Activated T-helper 9 cell treated with anti-CD3 and anti-CD28 coated beads, Interleukin-2, amount 50 U/mL, for 16 hours (primary cell): ENCODE measurements at regions not wholly inside any gene's neighbourhood (a gene's known extent, or its start where the extent isn't known, plus 50 kb on each side); places are given as distances from the start of the nearest gene placed in this dataset.

ENCODE experiments used
- DNase-seq: peaks from one replicate; pipeline ENCODE4 v3.0.0-alpha.2; 2020; ENCODE audit warnings: low read depth

DNA sequence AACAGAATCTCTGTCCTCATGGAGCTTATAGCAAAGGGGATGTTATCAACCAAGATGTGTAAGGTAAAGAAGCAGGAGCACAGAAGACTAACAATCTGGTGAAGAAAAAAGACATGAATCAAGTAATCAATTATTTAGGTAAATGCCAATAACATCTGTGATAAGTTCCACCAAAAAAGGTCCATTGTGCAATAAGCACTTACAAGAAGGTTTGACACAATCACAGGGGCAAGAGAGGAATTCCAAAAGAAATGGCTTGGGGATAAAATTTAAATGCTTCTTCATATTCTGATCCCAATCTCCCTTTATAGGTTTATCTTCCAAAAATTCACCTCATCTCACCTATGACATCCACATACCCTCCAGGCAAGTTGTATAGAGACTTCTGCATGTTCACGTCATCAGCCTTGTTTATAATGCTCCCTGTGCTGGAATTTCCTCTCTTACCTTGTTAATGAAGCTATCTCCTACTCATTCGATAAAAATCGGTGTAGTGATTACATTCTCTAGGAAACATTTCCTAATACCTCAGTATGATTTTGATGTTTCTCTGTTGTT, 53.6 kb upstream of the DPT start:
- DNase-seq, result no peak

DNA sequence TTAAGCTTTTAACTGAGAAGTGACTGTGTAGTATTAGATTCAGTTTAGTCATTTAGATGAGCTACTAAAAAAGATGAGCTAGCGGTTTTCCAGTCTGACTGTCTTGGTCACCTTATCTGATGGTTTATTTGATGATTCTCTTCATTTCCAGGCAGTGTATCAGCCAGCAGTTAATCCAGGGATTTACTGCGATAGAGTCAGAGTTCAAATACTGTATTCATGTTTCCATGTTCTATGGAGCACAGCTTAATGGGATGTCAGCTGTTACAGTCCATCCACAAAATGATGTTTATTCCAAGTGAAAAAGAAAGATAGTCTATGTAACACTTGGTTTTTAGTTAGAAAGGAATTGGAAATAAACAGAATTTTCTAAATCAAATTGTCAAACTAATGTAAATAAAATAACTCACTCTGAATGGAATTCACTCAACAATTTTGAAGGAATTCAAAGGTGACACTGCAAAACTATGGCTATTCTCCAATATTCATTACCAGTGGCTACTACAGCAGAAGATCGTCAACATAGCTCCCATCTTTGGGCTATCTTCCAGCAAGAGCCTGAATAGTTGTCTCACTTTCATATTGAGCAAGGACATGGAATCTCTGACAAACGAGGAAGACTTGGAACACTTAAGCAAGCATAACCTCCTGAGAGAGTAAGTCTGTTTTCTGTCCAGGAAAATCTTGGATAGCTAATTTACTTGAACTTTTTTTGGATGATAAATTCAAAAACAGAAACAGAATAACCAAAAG, 54.6 kb upstream of the DPT start:
- DNase-seq, result no peak

DNA sequence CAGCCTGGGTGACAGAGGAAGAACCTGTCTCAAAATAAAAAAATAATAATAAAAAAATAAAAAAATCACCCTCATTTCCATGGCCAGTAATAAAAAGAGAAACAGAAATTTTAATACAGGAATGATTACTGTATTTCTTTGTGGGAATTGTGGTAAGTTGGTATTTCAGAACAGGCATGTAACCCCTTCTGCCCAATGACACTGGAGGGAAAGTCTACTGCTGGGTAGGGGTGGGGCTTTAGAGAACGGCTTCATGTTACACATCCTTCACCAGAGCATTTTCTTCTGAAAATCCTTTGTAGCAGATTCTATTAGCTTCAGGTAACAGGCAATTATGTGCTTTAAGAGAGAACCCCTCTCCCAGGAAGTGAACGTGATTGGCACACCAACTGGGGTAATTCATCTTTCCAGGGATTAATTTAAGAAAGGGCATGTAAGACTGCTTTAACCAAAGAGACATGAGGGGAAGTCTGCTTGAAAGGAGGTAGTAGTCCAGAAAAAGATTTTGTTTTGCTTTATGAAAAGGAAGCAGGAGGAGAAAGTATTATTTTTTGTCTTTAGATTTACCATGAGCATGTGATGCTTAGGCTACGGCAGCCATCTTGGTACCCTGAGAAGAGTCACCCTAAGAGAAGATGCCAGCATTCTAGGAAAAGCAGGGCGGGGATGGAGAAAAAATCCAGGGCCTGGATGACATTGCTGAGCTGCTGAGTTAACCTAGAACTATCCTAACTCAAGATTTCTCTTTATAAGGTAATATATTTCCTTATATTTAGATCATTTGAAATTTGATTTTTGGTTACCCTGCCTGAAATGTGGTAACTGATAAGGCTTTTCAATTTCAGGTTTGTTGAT, 57.7 kb upstream of the DPT start:
- no peak for DNase-seq

DNA sequence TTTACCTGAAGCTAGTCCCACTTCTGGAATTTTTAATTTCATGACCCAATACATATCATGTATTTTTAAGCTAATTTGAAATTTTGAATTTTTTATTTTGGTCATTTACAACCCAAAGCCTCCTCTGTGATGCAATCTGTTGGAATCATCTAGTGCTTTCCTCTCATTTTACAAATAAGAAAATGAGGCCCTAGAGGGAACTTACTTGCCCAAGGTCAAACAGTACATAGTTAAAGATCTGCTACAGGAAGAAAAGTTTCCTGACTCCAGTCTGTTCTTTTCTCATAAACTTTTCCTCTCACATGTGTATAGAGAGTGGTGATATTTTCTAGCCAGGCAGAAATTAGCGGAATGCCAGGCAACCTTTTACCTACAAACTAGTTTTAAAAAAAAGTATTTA, 59.3 kb upstream of the DPT start:
- DNase-seq, result no peak

DNA sequence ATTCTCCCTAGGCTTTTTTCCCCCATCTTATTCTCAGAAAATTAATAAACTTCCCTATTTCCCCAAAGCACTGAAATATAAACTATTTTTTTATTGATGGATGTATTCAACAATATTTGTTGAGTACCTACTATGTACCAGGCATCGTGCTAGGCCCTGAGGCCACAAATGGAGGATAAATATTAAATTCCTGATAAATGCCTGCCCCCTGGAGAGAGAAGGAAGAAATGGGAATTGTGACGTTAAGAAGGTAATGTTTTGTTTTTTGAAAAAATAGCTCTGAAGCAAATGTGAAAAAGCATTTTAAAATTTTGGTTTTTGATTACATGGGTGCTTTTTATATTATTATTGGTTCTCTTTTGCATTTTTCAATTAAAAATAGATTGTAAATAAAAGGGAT, 60.5 kb upstream of the DPT start:
- DNase-seq, result no peak

DNA sequence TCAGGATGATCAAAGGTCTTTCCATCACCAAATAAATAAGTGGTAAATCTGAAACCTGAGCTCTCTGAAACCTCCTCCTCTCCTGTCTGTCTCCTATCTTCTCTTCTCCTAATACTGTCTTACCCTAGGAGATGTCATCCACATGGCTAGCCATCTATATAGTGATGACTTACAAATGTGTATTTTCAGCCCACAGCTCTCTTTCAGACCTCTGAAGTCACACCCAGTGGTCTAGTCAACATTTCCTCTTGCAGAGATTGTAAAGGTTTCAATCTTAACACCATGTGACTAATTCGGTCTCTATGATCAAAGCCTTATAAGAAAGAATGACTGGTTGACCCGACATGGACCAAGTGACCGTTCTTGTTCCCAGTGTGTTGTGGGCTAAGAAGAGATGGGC, 63.1 kb upstream of the DPT start:
- DNase-seq, result no peak

DNA sequence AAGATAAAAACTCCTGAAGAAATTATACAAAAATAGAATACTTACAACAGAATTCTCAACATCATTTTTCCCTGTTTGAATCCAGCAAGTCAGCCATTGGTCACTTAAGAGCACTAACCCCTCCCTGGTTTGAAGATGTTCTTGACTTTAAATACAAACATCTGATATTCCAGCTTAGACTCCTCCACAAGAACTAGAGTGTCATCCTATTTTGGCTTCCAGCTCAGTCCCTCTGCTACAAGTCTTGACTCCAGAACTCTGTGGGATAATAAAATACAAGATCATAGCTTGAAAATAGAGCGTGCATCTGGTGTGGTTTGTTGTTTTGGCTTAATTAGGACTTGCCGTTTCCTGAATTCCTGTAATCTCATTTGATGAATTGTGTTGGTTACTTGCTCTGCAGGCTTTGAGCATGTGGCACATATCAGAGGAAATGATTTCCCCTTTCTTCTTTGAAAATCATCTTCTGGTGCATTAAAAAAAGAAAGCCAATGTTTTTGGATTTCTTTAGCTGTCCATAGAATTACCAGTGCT, 63.7 kb upstream of the DPT start:
- DNase-seq, result no peak

DNA sequence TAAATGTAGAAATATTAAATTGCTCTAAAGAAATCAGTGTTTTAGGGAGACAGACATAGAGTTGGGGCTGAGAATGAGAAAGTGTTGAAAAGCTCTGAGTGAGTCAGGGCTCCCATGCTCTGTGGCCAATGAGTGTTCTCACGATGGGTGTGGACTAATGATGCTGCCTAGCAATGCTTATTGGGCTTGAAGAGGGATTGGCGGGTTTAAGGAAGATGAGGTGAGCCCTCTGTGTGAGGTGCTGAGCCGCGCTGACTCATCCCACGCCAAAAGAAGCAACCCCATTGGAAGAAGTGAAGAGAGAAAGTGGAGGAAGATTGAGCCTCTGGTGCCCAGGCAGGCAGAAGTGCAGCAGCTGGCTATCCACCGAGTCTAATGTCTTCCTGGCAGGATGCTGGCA, 65.1 kb upstream of the DPT start:
- DNase-seq, result no peak

DNA sequence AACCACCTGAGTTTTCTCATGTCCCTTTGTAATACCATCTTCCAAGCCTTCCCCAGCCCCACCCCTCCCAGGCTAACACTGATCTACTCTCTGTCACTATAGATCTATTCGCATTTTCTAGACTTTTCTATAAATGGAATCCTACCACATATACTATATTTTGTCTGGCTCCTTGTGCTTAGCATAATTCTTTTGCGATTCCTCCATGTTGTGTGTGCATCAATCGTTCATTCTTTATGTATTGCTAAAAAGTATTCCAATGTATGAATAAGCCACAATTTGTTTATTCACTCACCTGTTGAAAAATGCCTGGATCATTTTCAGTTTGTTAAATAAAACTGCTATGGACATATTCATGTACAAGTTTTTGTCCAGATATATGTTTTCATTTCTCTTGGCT, 66.7 kb upstream of the DPT start:
- DNase-seq, result no peak

DNA sequence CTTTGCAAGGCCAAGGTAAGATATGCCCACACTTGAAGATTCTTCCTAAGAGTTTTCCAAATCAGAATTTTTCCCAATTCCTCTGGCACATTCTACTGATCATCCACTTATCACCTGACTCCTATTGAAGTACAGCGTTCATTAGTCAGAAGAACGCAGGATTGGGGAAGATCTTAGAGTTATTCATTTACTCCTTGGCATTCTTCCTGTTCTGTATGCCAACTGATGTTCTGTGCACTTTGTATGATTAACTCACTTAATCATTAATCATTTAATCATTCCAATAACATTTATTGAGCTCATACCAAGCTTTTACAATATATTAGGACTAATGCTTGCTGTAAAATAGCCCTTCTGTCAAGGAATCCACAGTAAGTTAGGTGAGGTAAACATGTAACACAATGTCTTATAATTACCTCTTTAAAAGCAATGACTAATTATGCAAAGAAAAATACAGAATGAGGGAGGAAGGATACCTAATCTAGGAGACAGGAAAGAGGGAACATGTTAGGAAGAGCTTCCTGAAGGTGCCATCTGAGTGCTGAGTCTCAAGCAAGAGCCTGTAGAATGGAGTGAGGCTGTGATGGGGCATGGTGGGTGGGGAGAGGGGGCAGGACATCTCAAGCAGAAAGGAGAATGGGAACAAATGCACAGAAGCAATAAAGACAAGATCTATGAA, 71.1 kb upstream of the DPT start:
- no peak for DNase-seq

DNA sequence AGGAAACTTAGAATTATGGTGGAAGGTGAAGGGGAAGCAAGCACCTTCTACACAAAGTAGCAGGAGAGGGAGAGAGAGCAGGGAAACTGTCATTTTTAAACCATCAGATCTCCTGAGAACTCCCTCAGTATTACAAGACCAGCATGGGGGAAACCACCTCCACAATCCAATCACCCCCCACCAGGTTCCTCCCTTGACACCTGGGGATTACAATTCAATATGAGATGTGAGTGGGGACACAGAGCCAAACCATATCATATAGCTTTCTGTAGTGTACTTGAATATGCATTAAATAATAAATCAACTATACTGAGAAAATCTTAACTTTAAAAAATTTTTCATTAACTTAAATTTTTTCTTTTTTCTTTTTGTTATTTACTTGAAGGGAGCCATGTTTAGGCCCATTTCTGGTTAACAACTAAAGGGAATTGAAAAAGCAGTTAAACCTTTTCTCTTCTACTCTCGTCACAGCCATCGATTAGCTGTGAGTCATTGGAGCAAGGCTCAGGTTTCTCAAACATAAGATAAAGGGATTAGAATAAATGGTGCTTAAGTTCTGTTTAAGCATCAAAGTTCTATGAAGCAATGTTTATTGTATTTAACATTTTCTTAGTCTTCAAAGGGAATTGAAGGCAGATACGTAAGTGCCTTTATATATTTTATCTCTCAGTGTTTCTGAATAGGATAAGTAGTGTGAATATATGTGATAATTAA, 72.2 kb upstream of the DPT start:
- no peak for DNase-seq

DNA sequence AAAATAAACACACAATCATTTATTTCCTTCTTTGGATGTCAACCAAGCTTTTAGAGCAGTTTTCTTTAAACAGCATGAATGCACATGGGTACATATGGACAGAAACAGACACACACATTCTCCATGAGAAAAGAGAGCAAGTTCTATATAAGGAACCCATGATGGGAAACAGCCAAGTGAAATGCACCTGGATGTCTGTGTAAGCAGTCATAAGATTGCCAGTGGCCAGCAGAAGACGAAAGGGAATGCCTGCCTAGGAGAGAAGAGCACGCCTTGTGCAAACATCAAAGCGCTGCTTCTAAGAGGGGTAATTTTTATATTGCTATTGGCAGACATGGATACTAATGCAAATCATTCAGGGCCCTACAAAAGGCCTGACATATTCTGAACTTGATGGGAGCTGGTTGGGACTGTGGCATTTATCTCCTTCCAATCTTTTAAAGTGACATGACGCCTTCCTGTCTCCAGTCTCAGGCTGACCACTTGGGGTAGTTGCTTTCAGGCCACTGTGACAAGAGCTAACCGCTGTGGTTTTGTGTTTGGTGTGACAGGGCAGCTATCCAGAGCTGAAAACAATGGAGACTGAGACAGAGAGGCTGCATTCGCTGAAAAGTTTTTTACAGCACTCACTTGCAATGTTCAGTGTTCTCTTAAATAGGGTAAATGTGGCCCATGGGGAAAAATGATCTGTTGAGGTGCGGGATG, 75.0 kb upstream of the DPT start:
- DNase-seq, result no peak

DNA sequence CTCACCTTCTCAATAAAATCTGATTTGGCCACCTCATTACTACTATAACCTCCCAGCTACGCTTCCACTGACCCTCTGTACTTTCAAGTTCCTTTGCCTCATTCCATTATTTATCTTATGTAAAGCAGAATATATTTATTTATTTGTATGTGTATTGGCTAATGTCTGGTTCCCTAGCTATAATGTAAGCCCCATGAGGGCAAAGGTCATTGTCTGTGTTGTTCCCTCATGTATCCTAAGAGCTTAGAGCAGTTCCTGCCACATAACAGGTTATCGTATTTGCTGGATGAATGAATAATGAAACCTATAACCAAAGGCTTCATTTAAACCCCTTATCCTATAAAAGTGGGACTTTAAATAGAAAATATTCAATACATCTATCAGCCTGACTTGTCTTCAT, 77.9 kb upstream of the DPT start:
- no peak for DNase-seq

DNA sequence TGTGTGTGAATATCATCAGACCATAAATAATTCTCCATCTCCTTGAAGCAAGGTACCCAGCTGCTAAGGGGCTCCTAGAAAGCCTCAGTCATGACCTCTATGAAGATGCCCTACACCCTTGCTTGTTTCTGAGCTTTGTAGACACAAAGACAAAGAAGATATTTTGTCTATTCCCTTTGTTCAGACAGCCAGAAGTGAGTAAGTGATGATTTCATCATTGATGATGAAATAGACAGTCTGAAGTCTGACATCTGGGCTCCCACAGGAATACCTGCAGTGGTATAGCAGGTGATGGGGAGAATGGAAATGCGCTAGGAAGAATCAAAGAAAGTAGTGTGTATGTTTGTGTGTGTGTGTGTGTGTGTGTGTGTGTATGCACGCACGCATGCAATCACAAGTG, 82.2 kb upstream of the DPT start:
- no peak for DNase-seq

DNA sequence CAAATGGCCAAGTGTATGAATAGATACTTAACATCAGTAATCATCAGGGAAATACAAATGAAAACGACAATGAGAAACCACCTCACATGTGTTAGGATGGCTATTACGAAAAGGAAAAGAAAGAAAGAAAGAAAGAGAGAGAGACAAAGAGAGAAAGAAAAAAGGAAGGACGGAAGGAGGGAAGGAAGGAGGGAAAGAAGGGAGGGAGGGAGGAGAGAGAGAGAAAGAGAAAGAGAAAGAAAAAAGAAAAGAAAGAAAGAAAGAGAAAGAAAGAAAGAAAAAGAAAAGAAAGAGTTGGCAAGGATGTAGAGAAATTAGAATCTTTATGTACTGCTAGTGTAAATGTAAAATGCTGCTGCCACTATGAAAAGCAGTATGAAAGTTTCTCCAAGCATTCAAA, 90.7 kb upstream of the DPT start:
- DNase-seq, result no peak

DNA sequence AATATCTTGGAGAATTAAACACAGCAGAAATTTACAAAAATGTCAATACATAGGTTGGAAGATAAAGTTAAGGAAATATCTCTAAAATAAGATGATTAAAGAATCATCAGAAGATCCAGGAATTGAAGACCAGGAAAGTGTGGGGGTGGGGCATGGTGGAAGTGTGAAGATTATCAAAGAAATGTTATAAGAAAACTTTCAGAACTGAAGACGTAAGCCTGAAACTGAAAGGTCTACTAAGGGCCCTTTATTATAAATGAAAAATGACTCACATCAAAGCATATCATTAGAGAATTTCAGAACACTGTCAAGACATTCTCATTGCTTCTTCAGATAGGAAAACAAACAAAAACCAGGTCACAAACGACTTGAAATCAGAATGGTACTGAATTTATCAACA, 92.4 kb upstream of the DPT start:
- peak; percentile 6 for DNase-seq

DNA sequence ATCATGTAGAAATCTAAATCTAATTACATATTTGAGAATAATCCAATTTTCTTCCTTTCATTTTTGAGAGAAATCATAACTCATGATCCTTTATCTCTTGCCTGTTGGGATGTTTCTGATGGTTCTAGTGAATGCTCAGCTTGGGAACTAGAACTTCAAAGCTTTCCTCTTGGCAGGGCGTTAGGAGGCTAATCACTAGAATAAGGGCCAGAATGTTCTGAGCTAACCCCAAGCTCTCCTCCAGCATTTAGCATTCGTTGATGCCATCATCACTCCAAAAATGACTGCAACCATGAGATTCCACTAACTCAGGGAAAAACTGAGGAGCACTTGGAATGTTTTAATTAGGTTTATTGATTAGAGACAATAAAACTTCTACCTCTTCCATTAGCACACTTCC, 93.9 kb upstream of the DPT start:
- no peak for DNase-seq

DNA sequence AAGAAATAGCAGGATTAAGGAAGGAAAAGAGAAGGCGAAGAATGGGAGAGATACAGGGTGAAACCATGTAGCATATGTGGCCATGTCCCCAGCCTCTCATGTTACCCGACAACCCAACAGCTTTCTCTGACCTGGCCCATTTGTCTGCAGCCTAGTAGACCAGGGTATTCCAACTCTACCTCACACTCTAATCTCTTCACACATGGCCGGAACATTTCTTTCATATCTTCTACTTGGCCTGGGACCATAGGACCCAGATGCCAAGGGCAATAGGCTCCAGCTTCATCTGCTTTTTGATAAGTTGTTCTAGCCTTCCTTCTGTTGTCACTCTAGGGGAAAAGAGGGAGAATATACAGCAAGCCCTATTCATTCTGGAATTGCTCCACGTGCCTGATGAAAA, 95.0 kb upstream of the DPT start:
- DNase-seq, result no peak

DNA sequence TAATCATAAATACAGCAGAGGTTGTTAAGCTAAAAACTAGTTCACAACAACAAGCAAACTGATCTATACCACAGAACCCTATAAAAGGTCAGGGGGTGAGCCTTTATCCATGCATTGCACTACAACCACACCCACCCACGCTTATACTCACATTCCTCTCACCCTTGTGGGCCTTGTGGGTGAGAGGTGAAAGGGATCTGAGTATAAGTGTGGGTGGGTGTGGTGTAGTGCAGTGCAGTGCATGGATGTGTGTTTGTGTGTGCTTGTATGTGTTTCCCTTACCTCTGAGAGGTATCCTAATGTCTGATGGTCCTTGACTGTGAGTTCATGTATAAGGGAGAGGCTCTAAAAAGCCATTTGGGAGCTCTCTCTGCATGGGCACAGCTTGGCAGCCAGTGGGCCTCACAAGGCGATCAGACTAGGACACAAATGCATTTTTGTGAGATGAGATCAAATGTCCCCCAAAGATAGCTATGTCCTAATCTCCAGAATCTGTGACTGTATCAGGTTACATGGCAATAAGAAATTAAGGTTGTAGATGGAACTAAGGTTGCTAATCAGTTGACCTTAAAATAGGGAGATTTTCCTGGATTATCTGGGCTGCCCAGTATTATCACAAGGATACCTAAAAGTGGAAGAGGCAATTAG, 95.5 kb upstream of the DPT start:
- DNase-seq, result no peak

DNA sequence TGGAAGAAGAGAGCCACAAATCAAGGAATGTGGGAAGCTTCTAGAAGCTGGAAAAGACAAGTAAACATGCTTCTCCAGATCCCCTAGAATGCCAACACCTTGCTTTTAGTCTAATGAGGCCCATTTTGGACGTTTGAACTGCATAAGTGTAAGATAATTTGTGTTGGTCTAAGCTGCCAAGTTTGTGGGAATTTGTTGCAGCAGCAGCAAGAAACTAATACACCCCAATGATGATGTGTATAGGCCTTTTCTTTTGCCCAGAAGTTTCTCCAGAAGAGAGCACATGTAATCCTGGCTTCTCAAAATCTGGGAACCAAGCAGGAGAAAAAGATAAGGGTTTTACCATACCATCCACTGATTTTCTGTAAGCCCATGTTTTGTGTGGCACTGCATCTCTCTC, 96.1 kb upstream of the DPT start:
- DNase-seq, result no peak

DNA sequence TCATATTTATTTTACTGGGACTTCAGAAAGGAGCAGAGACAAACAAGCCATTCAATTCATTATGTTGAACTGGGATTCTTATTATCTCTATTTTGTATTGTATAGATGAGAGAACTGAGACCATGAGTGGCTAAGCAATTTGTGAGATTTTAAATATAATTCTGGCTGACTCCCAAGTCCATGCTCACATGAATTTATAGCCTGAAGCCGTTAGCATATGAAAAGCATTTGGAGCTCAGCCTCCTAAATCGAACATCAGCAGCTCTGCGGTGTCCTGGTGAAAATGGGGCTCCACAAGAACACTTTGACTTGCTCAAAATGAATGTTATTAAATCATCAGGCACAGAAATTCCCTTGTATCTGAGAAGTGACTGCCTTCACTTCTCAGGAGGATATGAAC, 96.8 kb upstream of the DPT start:
- no peak for DNase-seq
